Ecto neural progenitor cell (in vitro differentiated cells): ENCODE measurements at regions not wholly inside any gene's neighbourhood (a gene's known extent, or its start where the extent isn't known, plus 50 kb on each side); places are given as distances from the start of the nearest gene placed in this dataset.
"Not testable (repeated sequence)": the region's sequence is repeated elsewhere in the genome, so short reads cannot be mapped to it uniquely, and the experiment has no call there.

ENCODE experiments used
- DNase-seq: peaks from one replicate; pipeline ENCODE4 v3.0.0-alpha.2; 2018; ENCODE audit warnings: low spot score

- DNase-seq = no peak
Observed at GRCh38 chrX:125678258-125678657, 358.6 kb downstream of the TEX13C start.

GRCh38 chrX:125680366-125680765, 360.7 kb downstream of the TEX13C start:
- DNase-seq = no peak

DNA sequence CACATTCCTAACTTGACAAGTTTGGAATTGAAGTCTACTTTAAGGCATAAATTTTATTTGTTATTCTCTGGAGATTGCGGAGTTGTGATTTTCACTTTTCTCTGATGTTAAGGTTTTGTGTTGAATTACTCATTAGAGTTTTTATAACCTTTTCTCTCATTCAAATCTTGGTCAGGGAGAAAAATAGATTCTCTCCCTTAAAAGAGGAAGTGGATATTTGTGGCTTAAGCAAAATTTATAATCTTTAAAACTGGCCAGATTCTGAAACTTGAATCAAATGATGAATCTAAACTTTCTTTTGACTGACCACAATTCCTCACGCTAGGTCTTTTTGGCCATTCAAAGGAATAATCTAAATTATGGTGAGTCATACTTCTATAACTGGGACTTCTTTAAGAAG, 361.4 kb downstream of the TEX13C start:
- no peak for DNase-seq

DNA sequence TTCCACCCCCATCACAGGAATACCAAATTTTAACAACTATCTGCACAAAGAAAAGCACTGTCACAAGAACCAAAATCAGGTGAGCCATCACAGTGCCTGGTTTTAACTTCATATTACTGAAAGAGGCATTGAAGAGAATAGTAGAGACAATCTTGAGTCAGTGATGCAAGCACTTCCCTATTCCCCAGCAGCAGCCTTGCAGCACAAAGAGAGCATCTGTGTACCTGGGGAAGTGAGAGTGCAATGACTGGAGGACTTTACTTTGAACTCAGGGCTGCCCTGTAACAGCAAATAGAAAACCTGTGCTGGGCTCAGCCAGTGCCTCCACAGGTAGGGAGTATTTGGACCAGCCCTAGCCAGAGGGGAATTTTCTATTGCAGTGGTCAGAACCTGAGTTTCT, 361.8 kb downstream of the TEX13C start:
- DNase-seq = no peak

DNA sequence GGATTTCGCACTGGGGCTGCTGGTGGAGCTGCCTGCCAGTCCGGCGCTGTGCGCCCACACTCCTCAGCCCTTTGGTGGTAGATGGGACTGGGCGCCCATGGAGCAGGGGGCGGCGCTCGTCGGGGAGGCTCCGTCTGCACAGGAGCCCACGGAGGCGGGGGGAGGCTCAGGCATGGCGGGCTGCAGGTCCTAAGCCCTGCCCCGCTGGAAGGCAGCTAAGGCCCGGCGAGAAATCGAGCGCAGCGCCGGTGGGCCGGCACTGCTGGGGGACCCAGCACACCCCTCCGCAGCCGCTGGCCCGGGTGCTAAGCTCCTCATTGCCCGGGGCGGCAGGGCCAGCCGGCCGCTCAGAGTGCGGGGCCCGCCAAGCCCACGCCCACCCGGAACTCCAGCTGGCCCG, 370.9 kb downstream of the TEX13C start:
- DNase-seq = not testable (repeated sequence)

DNA sequence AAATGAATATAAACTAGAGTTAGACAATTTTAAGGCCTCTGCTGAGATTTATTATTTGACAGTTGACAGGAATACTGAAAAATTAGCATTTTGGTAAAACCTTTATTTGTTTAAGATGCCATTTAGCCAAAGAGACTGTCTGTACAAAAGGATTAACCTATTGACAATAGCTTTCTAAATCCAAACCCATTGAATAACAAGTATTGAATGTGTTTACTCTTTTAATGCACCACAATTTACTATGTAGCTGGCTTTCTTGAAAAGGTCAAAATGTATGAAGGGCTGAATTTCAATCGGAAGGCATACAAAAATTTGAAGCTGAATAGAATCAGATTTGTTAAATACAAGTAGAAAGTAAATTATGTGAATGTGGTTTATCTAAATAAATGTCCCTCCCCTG, 374.5 kb downstream of the TEX13C start:
- no peak for DNase-seq

DNA sequence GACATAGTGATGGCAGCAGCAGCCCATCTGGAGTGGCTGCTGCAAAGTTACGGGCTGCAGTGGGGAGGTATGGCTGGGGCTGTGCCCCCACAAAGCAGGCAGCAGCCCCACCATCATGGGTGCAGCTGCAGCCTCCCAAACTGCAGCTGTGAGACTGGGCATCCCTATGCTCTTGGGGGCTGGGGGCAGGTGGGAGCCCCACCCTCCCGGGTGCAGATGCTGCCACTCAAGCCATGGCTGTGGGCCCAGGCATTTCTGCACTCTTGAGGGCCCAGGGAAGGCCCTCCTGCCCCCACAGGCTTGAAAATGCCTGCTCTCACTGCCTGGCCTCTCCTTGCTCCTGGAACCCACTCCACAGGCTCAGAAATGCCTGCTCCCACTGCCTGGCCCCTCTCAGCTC, 389.4 kb downstream of the TEX13C start:
- DNase-seq = no peak

DNA sequence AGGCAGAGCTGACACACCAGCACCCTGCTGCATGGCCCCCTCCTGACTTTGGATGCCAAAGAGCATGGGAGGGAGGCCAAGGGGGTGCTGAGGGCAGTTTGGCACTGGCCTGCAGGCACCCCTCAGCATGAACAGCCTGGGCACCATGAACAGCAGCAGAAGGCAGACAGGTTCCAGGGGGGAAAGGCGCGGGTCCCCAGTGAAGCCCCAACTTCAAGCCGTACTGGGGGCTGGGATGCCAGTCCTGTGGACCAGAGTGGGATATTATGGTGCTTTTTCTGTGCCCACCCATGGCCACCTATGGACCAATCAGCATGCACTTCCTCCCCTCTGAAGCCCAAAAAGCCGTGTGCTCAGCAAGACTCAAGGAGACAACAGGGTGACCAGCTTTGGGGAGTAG, 389.9 kb downstream of the TEX13C start:
- DNase-seq = no peak

DNA sequence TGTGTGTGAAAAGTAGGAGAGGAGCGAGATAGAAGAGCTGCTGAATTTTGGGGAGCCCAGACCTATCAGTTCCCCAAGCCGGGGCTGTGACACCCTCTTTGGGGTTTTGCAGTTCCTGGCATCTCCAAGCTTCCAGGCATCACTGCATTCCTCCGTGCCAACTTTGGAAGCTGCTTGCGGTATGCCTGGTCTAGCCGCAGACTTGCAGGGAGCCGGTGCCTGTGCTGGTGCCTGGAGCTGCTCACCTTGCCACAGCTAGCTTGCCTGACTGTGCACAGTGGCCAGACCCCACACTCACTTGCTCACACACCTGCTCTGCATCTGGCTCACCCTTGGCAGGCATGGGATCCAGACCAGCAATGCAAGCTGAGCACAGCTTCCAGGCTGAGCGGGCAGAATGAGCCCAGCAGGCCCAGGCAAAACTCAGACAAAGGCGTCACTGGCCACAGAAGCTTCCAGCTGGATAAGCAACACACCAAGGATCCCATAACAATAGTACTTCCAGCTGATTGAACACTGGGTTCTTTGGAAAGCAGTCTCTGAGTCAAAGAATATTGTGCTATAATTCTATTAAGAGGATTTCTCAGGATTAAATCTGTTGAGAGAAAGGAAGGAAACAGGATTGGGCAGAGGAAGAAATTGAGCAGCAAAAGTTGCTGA, 390.9 kb downstream of the TEX13C start:
- DNase-seq = peak; percentile 49

DNA sequence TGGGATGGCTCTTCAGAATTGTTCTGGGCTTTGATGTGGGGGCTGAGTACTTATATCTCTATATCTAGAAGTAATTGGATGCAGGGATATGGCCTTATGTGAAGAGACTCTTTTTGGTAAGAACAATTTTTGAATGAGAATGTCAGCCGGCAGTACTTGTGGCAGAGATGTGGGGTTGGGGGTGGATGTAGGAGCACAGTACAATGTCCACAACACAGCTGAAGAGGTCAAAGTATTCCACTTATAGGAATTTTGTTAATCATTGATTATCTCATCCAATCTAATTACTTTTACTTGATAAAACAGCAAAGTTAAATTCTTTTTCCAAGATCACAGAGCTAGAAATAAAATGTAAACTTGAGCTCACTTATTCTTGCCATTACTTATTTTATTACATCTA, 391.4 kb downstream of the TEX13C start:
- DNase-seq = no peak

GRCh38 chrX:125713633-125714032, 394.0 kb downstream of the TEX13C start:
- no peak for DNase-seq

DNA sequence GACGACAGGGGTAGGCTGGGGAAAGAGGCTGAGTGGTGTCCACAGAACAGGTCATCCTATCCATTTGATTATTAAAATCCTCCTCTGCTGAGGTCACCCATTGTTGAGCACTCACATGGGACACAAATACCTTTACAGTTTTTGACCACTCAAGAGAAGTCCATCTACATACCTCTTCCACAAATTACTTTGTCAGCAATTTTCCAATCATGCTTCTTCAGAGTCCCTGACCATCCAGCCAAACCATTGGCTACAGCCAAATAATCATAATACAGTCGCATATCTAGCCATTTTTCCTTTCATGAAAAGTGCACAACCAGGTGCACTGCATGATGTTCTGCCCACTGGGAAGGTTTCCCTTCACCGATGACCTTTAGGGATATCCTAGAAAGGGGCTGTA, 407.4 kb downstream of the TEX13C start:
- no peak for DNase-seq

DNA sequence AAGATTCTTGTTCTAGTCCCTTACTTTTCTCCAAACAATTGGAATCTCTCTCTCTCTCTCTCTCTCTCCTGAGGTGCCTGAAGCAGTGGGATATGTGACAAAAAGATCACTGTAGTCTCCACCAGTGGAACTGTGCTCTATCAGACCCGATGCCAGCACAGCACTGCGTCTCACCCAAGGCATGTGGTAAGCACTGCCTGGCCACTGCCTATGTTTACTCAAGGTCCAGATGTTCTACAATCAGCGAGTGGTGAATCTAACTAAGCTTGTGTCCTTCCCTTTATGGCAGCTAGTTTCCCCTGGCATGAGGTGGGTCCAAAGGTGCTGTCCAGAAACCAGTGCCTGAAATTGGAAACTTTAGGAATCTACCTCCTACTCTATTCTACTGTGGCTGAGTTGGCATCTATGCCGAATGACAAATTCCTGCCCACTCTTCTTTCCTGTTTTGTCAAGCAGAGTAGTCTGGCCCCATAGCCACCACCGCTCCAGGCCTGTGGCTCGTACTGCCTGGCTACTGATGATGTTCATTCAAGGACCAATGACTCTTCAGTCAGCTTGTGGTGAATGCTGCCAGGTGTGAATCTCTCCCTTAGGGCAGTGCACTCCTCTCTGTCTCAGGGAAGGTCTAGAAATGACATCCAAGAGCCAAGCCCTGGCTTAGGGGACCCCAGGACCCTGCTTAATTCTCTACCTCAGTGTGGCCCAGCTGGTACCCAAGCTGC, 416.5 kb downstream of the TEX13C start:
- no peak for DNase-seq

GRCh38 chrX:125742811-125743210, 423.1 kb downstream of the TEX13C start:
- no peak for DNase-seq

DNA sequence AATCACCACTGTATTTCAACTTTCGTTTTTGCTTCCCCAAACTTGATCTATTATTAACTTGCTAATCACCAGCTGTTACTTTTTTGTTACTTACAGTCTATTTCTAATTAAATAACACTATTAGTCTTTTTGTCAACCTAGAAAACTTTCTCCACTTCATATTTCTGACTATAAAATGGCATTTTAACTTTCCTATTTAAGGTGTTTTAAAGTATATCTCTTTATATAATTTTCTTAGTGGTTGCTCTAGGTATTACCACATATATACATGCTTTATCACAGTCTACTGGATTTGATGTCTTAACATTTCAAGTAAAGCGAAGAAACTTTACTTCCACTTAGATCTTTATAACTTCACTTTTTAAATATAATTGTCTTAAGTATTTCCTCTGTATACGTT, 421.2 kb downstream of the DCAF12L2 start:
- DNase-seq = no peak

- DNase-seq = no peak
Observed at GRCh38 chrX:125757794-125758564, 408.1 kb downstream of the DCAF12L2 start.

- DNase-seq = no peak
Observed at GRCh38 chrX:125758819-125759218, 407.3 kb downstream of the DCAF12L2 start.

DNA sequence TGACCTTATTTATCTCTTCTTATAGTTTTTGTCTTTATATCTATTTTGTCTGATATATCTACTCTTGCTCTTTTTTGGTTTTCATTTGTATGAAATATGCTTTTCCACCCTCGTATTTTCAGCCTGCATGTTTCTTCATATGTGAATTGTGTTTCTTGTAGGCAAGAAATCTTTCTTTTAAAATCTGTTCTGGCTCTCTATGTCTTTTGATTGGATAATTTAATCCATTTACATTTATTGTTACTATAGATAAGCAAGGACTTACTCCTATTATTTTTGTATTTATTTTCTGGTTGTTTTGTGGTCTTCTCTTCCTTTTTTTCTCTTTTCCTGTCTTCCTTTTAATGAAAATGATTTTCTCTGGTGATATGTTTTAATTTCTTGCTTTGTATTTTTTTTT, 403.1 kb downstream of the DCAF12L2 start:
- DNase-seq = no peak

DNA sequence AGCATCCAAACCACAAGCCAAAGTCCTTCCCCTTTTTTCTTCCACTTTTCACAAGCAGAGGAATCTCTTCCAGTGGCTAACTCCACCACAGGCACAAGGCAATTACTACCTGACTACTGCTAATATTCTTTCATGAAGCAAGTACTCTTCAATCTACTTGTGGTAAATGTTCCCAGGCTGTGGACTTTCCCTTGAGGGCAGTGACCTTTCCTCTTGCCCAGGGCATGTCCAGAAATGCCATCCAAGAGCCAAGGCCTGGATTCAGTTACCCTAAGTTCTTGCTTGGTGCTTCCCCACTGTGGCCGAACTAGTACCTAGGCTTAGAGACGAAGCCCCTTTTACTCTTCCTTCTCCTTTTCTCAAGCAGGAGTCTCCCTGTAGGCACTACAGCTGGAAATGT, 400.7 kb downstream of the DCAF12L2 start:
- DNase-seq = no peak

DNA sequence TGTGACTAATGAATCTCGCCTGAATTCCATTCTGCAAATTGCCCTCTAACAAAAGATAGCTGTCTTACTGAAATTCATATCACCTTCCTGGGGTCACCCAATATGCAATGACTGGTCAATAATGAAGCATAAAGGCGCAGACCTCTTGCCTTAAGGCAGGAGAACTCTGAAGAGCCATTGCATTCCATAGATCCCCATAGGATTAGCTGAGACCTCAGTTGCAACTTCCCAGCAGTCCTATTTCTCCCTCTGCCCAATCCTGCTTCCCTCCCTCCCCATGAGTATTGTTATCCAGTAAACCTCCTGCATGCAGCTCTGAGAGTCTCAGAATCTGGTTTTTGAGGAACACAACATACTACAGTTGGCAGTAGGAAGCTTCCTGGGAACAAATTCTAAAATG, 396.5 kb downstream of the DCAF12L2 start:
- DNase-seq = no peak

GRCh38 chrX:125778261-125778660, 387.8 kb downstream of the DCAF12L2 start:
- no peak for DNase-seq

DNA sequence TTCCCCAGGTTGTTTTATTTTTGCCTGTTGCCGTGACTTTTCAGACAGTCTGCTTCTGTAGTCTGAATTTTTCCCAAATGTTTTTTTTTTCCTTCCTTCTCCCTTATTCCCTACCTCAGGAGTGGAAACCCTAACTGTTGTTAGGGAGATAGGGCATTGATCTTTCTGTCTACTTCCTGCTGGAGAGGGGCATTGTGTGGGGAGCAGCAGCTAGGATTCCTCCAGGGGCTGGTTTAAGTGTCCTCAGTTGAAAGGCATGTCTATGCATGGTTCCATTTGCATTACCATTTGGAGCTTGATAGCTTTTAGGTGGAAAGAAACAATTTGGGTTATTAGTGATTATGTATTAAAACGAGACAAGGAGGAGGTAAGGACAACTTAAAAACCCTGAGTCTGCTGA, 383.9 kb downstream of the DCAF12L2 start:
- no peak for DNase-seq

GRCh38 chrX:125786316-125786715, 379.8 kb downstream of the DCAF12L2 start:
- no peak for DNase-seq
